NCI-H748 (cell line): ENCODE measurements at regions not wholly inside any gene's neighbourhood (a gene's known extent, or its start where the extent isn't known, plus 50 kb on each side); places are given as distances from the start of the nearest gene placed in this dataset.

Experiments used
- DNase-seq: peaks from one replicate; lab custom pipeline; 2025; ENCODE audit not compliant: unreplicated experiment; lab: John Stamatoyannopoulos, UW

DNA sequence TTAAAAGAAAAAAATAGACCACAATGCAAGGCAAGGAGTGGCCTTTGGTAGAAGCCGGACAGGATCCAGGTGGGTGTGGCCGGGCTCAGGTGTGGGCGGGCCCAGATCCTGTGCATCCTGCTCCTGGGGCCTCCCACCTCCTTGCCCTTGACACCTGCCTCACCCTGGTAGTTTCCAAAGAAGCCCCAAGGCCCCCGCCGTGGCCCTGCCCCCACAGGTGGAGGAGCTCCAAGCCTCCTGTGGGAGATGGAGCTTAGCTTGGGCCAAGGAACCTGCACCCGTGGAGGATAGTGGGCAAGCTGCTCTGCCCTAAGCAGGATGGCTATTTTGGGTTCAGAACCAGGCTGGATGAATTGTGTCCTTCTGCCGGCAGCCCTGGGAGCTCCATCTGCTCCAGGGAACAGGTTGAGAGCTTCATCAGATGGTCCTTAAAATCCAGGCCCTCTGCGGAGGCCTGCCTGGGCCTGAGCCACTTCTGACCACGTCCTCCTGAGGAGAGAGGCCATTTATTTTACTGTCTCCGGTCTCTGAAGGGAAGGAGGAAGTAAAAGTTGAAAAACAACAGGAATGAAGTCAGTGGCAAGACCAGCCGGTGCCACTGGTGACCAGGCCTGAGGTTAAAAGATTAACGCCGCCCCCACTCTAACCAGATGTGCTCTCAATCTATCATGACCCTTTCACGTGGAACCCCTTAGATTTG, 53.9 kb upstream of the KLF13 start:
- no peak for DNase-seq

DNA sequence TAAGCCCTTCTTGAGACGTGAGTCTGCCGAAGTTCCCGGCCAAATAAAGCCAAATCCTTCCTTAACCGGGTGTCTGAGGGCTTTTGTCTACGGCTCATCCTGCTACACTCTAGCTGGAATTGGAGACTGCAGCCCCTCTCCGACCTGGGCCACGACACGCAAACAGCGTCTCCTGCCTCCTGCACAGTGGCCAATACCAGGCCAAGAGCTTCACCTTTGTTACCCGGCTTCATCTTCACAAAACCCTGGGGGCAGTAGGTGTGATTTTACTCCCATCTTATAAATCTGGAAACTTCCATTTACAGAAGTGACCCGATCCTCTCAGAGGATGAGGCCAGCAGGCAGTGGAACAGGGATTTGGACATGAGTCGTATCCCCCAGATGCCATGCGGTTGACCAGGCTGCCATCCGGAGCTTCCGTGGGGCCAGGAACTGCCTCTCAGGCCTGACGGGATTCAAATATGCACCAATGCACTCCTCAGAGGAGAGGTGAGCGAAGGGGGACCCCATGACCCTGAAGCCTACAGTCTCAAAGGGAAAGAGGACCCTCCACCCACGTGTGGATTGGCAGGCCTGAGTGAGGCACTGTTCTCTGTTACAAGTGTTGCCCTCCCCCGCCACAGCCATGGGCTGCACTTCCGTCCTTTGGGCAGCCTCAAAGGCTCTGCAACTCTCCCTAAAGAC, 53.2 kb upstream of the KLF13 start:
- DNase-seq, result no peak

DNA sequence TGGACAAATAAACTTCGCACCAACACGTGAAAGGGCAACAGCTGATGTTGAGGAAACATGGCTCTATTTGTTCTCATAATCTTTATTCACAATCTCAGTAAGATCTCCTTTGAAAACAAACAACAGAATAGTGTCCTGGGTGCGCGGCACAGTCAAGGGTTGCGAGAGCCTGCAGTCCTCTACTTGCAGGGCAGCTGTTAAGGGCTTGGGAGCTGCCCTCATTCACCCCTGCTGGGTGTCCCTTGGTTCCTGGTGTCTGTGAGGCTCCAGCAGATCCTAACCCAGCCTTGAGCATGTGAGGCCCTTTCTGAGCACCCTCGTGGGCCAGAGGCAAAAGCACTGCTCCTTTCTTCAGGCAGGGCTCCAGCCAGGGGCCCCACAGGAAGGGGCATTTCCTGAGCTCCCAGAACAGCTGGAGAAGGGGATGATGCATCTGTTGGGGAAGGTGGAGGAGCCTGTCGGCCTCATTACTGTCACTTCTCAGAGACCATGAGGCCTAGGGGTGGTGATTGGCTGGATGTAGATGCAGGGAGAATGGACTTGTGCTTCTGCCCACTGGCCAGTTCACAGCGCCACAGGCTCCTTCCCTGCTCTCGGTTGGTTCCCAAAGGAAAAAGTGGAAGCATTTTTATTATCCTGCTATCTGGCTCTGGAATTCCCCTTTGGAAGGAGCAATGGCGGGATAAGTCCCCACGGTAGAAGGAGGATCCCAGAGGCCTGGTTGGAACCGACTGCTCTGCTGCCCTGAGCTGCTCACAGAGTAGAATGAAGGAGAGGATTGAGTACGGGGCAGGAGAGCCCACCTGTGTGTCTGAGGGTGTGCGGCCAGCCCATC, 51.9 kb upstream of the KLF13 start:
- DNase-seq, result no peak

DNA sequence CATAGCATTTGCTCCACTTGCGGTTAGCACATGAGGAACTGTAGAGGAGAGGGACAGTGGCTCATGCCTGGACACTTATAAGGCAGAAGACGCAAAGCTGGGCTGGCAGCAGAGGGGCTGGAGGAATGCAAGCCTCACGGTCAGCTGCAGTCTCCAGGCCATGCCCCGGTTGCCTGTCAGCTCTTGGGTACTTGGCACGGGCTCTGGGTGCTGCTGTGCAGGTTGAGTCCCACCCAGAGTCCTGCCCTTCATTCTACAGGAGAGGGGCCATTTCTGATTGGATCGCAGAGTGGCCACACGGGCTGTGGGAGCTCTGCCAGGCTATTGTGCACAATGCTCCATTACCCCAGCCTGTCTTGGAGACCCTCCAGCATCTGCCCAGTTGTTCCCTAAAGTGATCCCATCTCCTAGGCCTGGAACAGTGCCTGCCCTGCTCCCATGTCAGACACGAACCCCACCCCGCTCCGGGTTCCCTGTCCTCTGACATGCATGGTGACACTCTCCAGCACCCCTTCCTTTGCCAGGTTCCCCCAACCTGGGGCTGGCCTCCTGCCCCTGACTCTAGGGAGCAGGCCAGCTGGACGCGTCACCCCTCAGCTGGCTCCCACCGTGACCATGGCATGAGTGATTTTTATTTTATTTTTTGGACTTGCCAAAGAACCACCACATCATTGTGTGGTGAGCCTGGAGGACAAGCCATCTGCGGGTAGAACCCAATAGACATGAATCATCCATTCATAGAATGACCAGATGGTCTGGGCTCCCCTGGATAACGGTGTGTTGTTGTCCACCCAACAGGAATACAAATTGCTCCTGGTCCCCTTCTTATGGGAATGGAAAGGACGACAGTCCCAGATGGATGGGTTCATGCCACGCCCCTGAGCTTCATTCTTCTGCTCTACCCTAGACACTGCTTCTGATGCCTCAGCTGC, 51.0 kb upstream of the KLF13 start:
- no peak for DNase-seq

DNA sequence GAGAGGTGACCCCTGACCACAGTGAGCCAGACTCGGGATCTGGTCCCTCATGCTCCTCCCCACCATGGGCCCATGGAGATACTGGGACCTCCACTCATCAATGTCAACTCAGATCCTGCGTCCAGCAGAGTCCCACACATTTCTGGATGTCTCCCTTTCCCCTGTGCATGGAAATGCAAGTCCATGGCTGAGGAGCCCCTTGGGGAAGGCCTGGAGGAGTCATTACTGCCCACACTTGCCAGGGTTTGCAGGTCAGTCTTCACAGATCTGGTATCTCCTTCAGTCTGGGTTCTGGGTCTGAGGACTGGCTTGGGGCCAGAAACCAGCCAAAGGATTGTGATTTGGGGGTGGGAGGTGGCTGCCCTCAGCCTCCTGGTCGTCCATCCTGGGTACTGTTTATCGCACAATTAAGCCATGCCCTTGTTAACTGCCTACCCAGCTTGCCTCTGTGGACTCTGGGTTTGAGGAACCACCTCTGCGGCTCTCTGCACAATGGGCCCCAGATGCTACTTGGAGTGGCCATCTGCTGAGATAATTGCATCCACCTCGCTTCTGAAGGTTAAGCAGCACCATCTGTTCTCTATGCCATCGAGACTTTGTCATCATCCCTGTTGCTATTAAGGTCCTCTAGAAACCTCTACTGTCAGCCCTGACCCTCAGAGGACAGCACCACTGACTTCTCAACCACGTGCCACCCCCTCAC, 49.9 kb upstream of the KLF13 start:
- peak; percentile 87 for DNase-seq
